ENCODE measurements at regions not wholly inside any gene's neighbourhood (a gene's known extent, or its start where the extent isn't known, plus 50 kb on each side); places are given as distances from the start of the nearest gene placed in this dataset.

DNA sequence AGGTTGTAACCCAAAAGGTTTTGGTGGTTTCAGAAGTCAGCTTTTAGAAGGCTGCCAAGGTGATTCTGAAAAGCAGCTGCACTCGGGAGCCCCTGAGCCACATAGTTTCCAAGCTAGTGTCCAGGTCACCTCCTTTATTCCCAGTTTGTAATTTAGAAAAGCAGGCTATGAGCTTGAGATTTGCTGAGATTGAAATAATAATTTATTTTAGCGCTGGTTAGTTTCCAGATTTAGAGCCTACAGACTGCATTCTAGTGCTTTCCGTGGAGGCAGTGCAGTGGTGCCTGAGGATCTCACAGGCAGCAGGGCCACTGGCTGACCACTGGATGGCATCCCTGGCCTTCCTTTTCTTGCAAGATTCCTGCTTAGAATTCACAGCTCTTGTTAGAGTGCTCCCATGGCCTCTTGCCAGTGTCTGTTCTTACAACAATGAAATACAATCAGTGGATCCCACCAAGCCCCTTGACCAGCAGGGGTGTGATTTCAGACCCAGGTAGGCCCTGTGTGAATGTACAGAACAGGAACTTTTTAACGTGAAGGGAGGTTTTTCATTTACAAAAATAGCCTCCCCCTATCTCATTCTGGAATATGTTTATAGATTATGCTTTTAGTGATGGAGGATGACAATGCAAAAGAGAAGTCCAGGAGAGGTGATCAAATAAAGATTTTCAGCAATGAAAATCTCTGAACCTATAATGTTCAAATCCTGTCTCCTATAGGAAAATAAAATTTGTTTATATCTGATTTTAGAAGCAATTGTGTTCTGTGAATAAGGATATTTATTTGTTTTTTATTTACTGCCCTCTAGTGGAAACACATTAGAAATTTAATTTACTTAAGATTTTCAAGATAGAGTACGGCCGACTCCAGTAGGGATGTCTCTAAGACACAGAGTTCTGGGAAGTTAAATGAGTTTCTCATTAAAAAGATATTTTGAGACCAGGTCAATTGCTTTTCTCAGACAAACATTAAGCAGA is 362.1 kb upstream of the STXBP6 start:
- H3K27ac ChIP-seq (ENCODE audit: low read depth in 1 of 3, low read length in 2 of 3): no peak overlapping the region
- no peaks in the 10 kb centered on the region for H3K36me3 ChIP-seq (ENCODE audit: control insufficient read depth in 3 of 3, insufficient read depth in 2 of 3, low read depth in 1 of 3, low read length in 3 of 3)
- FAIRE-seq (no peak), DNase-seq (no peak)
- H3K4me3 ChIP-seq (ENCODE audit: low read depth in 1 of 3, low read length in 3 of 3): no peak overlapping the region
- WGBS, 3 donors: 43 to 48% (median 44%) methylated on average over 6 of the region's 6 CpGs
- no peaks in the 10 kb centered on the region for H3K9me3 ChIP-seq (ENCODE audit: control insufficient read depth in 2 of 2, insufficient read depth in 1 of 2, low read depth in 1 of 2, low read length in 1 of 2)
- H3K4me1 ChIP-seq (ENCODE audit: control insufficient read depth in 3 of 3, insufficient read depth in 2 of 3, low read depth in 1 of 3, low read length in 2 of 3): no peaks in the 10 kb centered on the region
- no peaks in the 10 kb centered on the region for H3K27me3 ChIP-seq (ENCODE audit: control insufficient read depth in 3 of 3, insufficient read depth in 3 of 3, low read length in 3 of 3)

DNA sequence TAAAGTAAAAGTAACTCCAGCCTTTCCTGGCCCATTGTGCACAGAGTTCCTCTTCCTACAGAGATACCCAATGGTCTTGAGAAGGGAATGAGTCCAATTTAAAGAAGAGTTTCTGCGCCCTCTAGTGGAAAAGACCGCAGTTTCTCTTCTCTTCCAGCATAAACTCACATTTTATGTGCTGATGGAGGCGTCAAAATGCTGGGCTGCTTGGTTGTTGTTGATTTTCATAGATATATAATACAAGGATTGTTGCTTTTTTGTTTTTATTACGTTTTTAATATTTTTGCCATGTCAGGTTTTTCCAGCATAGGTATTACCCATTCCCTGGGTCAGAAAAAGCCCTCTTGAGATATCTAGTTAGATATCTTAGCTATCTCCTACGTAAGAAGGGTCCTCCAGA is 356.9 kb upstream of the STXBP6 start:
- no peaks in the 10 kb centered on the region for H3K4me1 ChIP-seq (ENCODE audit: control insufficient read depth in 3 of 3, insufficient read depth in 2 of 3, low read depth in 1 of 3, low read length in 2 of 3)
- FAIRE-seq: no peak
- no peak overlapping the region for H3K4me3 ChIP-seq (ENCODE audit: low read depth in 1 of 3, low read length in 3 of 3)
- peak; percentile 37 to 41 for DNase-seq
- H3K27ac ChIP-seq (ENCODE audit: low read depth in 1 of 3, low read length in 2 of 3): no peak overlapping the region
- H3K9me3 ChIP-seq (ENCODE audit: control insufficient read depth in 2 of 2, insufficient read depth in 1 of 2, low read depth in 1 of 2, low read length in 1 of 2): no peaks in the 10 kb centered on the region
- WGBS, 3 donors: 16 to 21% (median 20%) methylated on average over 5 of the region's 5 CpGs
- H3K36me3 ChIP-seq (ENCODE audit: control insufficient read depth in 3 of 3, insufficient read depth in 2 of 3, low read depth in 1 of 3, low read length in 3 of 3): no peaks in the 10 kb centered on the region
- H3K27me3 ChIP-seq (ENCODE audit: control insufficient read depth in 3 of 3, insufficient read depth in 3 of 3, low read length in 3 of 3): no peaks in the 10 kb centered on the region

DNA sequence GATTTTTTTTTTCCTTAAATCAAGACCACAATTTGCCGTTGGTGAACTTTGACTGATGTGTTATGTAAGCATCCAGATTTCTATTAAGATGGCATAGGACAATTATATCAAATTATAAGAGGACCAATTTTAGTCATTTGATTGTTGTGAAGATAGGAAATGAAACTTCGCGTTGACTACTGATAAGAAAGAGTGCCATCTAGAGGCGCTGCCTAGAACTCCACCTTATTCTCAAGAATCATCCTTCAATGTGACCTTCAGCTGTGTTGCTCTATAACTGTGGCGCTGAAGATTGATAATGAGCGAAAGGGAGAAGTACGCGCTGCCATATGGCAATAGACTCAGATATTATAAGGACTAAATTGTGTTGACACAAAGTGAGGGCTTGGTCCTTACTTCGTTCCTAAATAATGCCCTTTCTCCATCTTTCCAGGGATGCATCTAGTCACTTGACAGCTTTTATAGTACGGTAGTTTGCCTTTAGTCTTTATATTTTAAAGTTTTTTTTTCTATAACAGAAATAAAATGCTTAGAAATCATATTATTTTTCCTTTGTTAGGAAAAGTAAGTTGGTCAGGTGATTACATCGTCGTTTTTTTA is 350.8 kb upstream of the STXBP6 start:
- DNase-seq: peak; percentile 48 to 49

DNA sequence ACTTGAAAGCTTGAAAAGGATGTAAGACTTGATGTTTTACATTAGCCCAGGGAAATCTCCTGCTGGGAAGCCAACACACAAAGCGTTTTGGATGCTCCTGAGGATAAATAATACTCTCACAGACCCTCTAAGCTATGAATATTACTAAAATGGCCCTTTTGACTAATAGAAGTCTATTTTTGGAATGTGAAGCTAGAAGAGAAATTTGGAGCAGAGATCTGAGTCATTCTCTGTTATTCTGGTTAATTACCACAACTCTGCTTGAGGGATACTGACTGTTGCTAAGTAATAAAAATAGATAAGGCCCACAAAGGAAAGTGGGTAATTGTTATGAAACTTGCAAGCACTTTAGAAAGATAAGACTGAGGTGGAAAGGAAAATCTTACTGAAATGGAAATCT is 346.2 kb upstream of the STXBP6 start:
- DNase-seq: peak in 1 of 2 donors; percentile 8
- H3K4me3 ChIP-seq (ENCODE audit: low read depth in 1 of 3, low read length in 3 of 3): no peak overlapping the region
- H3K9me3 ChIP-seq (ENCODE audit: control insufficient read depth in 2 of 2, insufficient read depth in 1 of 2, low read depth in 1 of 2, low read length in 1 of 2): no peaks in the 10 kb centered on the region
- H3K36me3 ChIP-seq (ENCODE audit: control insufficient read depth in 3 of 3, insufficient read depth in 2 of 3, low read depth in 1 of 3, low read length in 3 of 3): no peaks in the 10 kb centered on the region
- H3K4me1 ChIP-seq (ENCODE audit: control insufficient read depth in 3 of 3, insufficient read depth in 2 of 3, low read depth in 1 of 3, low read length in 2 of 3): no peaks in the 10 kb centered on the region
- no peak for FAIRE-seq
- 12 to 28% (median 18%) methylated on average over 1 of the region's 1 CpG for WGBS, 3 donors
- H3K27ac ChIP-seq (ENCODE audit: low read depth in 1 of 3, low read length in 2 of 3): no peak overlapping the region
- no peaks in the 10 kb centered on the region for H3K27me3 ChIP-seq (ENCODE audit: control insufficient read depth in 3 of 3, insufficient read depth in 3 of 3, low read length in 3 of 3)

More for the DNA sequence above, 350.8 kb upstream of the STXBP6 start:
- Histone ChIP-seq H3K4me1 (ENCODE audit: control insufficient read depth in 3 of 3, insufficient read depth in 2 of 3, low read depth in 1 of 3, low read length in 2 of 3) (no peaks in the 10 kb centered on the region), H3K36me3 (ENCODE audit: control insufficient read depth in 3 of 3, insufficient read depth in 2 of 3, low read depth in 1 of 3, low read length in 3 of 3) (no peaks in the 10 kb centered on the region), H3K9me3 (ENCODE audit: control insufficient read depth in 2 of 2, insufficient read depth in 1 of 2, low read depth in 1 of 2, low read length in 1 of 2) (no peaks in the 10 kb centered on the region), H3K4me3 (ENCODE audit: low read depth in 1 of 3, low read length in 3 of 3) (no peak overlapping the region), H3K27me3 (ENCODE audit: control insufficient read depth in 3 of 3, insufficient read depth in 3 of 3, low read length in 3 of 3) (no peaks in the 10 kb centered on the region), H3K27ac (ENCODE audit: low read depth in 1 of 3, low read length in 2 of 3) (no peak overlapping the region)
- 14 to 21% (median 18%) methylated on average over 12 of the region's 12 CpGs for WGBS, 3 donors
- FAIRE-seq: no peak

DNA sequence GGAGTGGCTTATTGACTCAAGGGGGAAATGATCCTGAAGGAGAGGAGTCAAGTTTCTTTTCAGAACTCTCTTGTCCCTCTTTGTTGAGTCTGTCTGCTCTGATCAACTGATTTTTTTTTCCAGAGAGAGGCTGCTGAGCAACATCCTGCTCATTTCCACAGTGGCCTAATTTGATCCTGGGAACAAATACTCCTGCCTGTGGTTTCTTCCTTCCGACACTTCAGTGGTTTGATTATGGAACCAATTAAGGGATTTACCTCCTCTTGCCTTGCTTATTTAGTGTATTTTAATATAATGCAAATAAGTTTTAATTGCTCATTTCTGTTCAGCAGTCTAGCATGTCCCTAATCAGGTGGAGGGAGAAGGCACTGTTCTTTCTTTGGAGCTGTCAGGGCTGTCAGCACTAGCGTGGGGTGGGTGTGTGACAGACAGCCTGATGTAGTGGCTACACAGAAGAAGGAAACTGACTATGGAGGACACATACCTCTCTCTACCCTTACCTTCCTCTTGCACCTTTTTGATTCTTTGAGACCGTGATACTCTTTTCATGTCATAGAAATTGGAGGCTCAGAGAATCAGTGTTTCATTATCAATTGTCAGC is 344.9 kb upstream of the STXBP6 start:
- no peak for DNase-seq
- Histone ChIP-seq H3K4me1 (ENCODE audit: control insufficient read depth in 3 of 3, insufficient read depth in 2 of 3, low read depth in 1 of 3, low read length in 2 of 3) (no peaks in the 10 kb centered on the region), H3K4me3 (ENCODE audit: low read depth in 1 of 3, low read length in 3 of 3) (no peak overlapping the region), H3K27ac (ENCODE audit: low read depth in 1 of 3, low read length in 2 of 3) (no peak overlapping the region), H3K27me3 (ENCODE audit: control insufficient read depth in 3 of 3, insufficient read depth in 3 of 3, low read length in 3 of 3) (no peaks in the 10 kb centered on the region), H3K36me3 (ENCODE audit: control insufficient read depth in 3 of 3, insufficient read depth in 2 of 3, low read depth in 1 of 3, low read length in 3 of 3) (no peaks in the 10 kb centered on the region), H3K9me3 (ENCODE audit: control insufficient read depth in 2 of 2, insufficient read depth in 1 of 2, low read depth in 1 of 2, low read length in 1 of 2) (no peaks in the 10 kb centered on the region)
- 72 to 81% (median 75%) methylated on average over 3 of the region's 3 CpGs for WGBS, 3 donors
- no peak for FAIRE-seq

DNA sequence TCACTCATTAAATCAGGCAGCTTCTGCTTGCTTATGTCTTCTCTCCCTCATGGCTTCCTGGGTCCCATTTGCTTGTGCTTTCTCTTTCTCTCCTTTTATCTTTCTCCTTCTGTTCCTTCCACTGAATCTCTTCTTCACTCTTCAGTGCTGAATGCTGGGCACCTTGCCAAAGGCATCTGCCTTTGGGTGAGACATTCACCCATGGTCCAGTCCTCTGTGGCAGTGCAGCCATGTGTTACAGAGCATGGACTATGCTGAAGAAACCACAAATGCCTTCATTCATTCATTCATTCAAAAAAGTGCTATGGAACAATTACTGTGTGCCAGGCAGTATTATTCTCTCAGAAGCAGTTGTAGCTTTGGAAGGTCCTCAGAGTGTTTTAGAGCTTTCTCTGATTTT is 344.4 kb upstream of the STXBP6 start:
- Histone ChIP-seq H3K36me3 (ENCODE audit: control insufficient read depth in 3 of 3, insufficient read depth in 2 of 3, low read depth in 1 of 3, low read length in 3 of 3) (no peaks in the 10 kb centered on the region), H3K27me3 (ENCODE audit: control insufficient read depth in 3 of 3, insufficient read depth in 3 of 3, low read length in 3 of 3) (no peaks in the 10 kb centered on the region), H3K9me3 (ENCODE audit: control insufficient read depth in 2 of 2, insufficient read depth in 1 of 2, low read depth in 1 of 2, low read length in 1 of 2) (no peaks in the 10 kb centered on the region), H3K4me1 (ENCODE audit: control insufficient read depth in 3 of 3, insufficient read depth in 2 of 3, low read depth in 1 of 3, low read length in 2 of 3) (no peaks in the 10 kb centered on the region), H3K4me3 (ENCODE audit: low read depth in 1 of 3, low read length in 3 of 3) (no peak overlapping the region), H3K27ac (ENCODE audit: low read depth in 1 of 3, low read length in 2 of 3) (no peak overlapping the region)
- FAIRE-seq: no peak
- no peak for DNase-seq

DNA sequence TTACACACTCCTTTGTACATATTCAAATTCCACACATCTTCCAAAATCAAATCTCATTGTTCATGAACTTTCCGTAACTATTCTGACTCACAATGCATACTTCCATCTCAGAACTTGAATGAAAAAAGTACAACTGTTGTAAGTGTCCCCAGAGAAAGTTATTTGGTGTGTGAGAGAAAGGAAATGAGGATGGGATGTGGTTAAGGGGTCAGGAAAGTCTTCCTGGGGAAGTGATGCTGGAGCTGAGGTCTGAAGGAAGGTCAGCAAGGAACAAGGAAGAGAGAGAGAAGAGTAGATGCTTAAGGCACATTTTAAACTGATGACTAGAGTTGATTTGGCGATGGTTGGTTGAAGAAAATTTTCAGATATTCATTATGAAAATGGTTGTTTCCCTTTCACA is 340.0 kb upstream of the STXBP6 start:
- Histone ChIP-seq H3K9me3 (ENCODE audit: control insufficient read depth in 2 of 2, insufficient read depth in 1 of 2, low read depth in 1 of 2, low read length in 1 of 2) (no peaks in the 10 kb centered on the region), H3K36me3 (ENCODE audit: control insufficient read depth in 3 of 3, insufficient read depth in 2 of 3, low read depth in 1 of 3, low read length in 3 of 3) (no peaks in the 10 kb centered on the region), H3K4me1 (ENCODE audit: control insufficient read depth in 3 of 3, insufficient read depth in 2 of 3, low read depth in 1 of 3, low read length in 2 of 3) (no peaks in the 10 kb centered on the region), H3K4me3 (ENCODE audit: low read depth in 1 of 3, low read length in 3 of 3) (no peak overlapping the region), H3K27ac (ENCODE audit: low read depth in 1 of 3, low read length in 2 of 3) (no peak overlapping the region), H3K27me3 (ENCODE audit: control insufficient read depth in 3 of 3, insufficient read depth in 3 of 3, low read length in 3 of 3) (no peaks in the 10 kb centered on the region)
- FAIRE-seq: no peak
- 78 to 90% (median 85%) methylated on average over 2 of the region's 2 CpGs for WGBS, 3 donors
- DNase-seq: no peak

DNA sequence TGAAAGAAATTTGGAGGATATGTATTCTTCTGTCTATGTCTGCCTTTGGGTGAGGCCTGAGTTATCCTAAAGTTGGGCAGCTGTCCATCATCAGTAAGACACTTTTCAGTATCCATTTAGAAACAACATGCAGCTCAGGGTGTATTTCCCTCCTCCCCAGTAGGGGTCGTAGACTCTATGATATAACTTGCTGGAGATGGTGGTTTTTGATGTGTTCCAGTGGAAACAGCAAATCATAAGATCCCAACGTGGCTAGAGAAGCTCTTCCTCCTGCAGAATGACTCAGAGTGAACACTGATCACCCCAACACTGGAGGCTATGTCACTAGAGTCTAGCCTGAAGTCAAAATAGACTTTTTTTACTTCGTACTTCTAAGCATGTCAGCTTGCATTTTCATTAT is 331.6 kb upstream of the STXBP6 start:
- H3K4me3 ChIP-seq (ENCODE audit: low read depth in 1 of 3, low read length in 3 of 3): no peak overlapping the region
- FAIRE-seq: no peak

More for the DNA sequence above, 331.6 kb upstream of the STXBP6 start:
- no peaks in the 10 kb centered on the region for H3K27me3 ChIP-seq (ENCODE audit: control insufficient read depth in 3 of 3, insufficient read depth in 3 of 3, low read length in 3 of 3)
- no peak for DNase-seq
- H3K36me3 ChIP-seq (ENCODE audit: control insufficient read depth in 3 of 3, insufficient read depth in 2 of 3, low read depth in 1 of 3, low read length in 3 of 3): no peaks in the 10 kb centered on the region
- WGBS, 3 donors: 5 to 31% (median 18%) methylated on average over 3 of the region's 3 CpGs
- no peaks in the 10 kb centered on the region for H3K4me1 ChIP-seq (ENCODE audit: control insufficient read depth in 3 of 3, insufficient read depth in 2 of 3, low read depth in 1 of 3, low read length in 2 of 3)
- H3K27ac ChIP-seq (ENCODE audit: low read depth in 1 of 3, low read length in 2 of 3): no peak overlapping the region
- H3K9me3 ChIP-seq (ENCODE audit: control insufficient read depth in 2 of 2, insufficient read depth in 1 of 2, low read depth in 1 of 2, low read length in 1 of 2): no peaks in the 10 kb centered on the region
